IPS-NIHi7 (cell line): ENCODE measurements at regions not wholly inside any gene's neighbourhood (a gene's known extent, or its start where the extent isn't known, plus 50 kb on each side); places are given as distances from the start of the nearest gene placed in this dataset.

Source experiments
- DNase-seq: peaks from one replicate; pipeline ENCODE4 v3.0.0; 2012; ENCODE audit warnings: mixed read lengths; ENCODE audit errors: extremely low spot score

DNA sequence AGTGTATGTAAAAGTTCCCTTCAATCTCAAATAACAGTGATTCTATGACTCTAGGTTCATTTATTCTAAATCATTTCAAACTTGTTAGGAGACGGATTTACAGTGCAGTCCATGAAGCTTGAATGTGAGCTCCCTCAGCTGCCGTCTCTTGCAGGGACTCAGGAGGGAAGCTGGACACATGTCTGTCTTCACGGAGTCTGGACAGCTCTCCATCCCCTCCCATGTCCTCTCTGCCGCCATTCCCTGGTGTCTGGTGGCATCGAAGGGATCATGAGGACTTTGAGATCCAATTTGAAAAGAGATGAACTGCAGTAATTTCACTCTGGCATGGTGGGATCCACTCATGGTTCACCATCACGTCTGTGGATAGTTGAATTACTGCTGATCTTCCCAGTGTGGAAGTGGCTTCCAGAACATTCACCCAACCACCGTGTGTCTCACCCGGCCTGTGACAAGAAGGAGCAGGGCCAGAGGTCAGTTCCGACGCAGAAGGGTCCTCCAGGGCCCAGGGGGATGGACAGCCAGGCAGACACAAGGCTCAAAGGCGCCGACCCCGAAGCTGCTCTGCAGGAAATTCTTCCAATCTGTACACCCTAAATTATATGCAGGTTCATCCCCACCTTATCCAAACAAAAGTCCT lies 370.1 kb downstream of the THBS2 start:
- DNase-seq = no peak

- no peak for DNase-seq
These were observed 373.4 kb downstream of the THBS2 start for GRCh38 chr6:168880271-168880670.

GRCh38 chr6:168877821-168878282 lies 375.8 kb downstream of the THBS2 start:
- DNase-seq = no peak

DNA sequence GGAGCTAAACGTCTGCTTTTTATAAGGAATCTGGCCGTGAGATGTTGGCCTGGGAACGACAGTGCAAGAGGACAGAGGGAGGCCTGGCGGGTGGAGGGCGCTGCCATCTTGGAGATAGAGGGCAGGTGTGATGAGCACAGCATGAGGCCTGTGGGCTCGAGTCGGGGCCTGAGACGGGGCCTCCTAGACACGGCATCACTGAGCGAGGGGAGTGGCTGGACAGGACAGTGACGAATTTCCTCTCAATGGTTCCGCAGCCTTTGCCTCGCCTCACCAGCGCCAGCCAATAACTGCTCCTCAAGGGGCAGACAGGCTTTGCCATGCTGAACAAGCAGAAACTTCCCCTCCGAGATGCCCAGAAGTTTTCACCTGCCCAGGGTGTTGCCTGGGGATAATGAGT lies 376.7 kb downstream of the THBS2 start:
- DNase-seq = no peak

GRCh38 chr6:168875811-168876576 lies 377.7 kb downstream of the THBS2 start:
- no peak for DNase-seq

- no peak for DNase-seq
These were observed 379.0 kb downstream of the THBS2 start for GRCh38 chr6:168874637-168875036.

DNA sequence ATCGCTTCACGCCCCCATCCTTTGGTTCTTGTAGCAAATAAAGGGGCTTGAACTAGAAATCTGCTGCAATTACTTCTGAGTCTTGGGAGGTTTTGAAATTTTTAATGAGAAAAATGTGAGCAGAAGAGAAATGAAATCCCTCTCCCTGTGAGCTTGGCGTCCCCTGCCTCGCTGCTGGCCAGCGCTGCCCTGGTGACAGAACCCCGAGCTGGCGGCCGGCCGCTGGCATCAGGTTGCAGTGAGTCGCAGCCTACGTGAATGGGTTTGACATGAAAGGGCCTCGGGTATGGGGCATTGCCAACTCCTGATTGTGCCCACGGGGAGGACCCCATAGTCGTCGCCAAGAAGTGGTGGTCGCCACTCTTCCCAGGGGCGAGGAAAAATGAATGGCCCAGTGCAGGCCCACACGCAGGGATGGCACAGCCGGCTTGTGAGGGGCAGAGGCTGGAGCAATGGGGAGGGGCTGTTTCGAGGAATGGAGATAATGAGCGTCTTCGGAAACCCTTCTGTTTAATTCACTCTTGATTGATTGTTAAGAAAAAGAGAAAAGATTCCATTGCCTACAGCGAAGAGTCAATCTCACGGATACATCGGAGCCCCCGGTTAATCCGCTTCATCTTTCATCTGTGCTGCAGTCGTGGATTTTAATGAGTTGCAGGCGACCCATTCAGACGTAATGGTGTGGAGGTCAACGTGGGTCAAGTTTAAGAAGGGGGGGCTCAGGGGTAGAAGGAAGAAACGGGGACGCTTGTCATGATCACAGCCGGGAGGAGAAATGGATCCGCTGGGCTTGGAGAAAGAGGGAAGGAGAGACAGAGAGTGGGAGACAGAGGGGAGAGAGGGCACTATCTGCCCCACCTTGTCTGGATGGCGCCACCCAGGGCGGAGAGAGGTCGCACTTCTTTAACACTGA lies 380.1 kb downstream of the THBS2 start:
- DNase-seq = no peak

DNA sequence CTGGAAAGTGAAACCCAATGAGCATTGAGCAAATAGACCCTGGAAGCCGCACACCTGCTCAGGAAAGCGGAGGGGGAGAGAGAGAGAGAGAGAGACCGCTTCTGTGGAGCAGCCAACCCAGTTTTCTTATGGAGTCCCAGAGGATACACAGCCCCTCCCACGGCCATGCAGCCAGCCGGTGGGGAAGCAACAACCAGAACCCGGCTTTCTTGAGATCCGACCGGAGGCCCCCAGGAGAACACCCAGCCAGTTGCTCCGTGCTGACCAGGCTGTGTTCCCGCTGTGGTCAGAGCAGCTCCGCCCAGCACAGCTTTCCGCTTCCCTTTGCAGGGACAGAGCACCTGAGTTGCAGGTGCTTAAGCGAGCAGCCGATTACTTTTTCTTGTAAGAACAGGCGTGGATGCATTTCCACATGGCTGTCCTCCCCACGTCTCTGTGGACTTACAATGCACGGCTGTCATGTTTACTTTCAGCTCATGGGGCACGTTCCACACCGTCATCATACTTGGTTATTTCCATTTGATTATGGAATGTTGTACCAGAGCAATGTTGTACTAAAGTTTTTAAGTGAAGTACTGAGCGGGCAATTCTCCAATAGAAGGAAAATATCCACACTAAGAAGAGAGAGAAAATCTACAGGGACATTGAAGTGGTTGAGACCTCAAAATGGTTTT lies 381.9 kb downstream of the THBS2 start:
- DNase-seq = no peak

- no peak for DNase-seq
These were observed 382.7 kb downstream of the THBS2 start for GRCh38 chr6:168870982-168871381.

DNA sequence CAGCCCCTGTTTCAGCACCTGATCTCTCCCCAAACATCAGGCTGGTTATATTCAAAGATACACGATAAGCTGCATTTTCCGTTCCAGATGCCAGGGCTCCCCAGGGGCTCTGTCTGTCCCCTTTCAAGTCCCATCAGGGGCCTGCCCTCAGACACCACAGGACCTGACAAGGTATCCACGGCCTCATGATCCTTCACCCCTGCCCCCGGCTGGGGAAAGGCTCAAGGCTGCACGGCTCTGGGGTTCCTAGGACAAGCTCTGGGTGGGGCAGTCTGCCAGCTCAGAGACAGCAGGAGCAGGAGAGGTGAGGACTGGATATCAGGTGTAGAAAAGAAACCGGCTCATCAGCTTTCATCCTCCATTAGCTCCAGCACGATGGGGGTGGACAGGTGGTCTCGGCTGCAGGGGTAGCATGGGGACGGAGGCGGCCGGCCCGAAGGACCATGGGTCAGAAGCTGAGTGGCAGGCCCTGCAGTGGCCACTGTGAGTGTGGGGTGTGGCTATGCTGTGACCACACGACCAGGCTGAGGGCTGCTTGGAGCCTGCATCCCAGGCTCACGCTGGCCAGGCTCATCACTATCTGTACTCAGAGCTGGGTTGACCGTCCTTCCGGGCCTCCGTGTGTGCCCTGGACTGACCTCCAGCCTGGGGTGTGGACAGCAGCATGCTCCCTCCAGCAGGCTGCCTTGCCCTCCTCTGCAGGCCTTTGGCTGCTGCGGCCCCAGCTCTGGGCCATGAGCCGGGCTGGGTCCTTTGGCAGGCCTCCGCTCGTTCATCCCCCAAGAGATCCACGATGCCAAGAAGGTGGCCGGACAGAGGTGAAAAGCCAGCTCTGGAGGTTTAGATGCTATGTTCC lies 386.2 kb downstream of the THBS2 start:
- DNase-seq = no peak

DNA sequence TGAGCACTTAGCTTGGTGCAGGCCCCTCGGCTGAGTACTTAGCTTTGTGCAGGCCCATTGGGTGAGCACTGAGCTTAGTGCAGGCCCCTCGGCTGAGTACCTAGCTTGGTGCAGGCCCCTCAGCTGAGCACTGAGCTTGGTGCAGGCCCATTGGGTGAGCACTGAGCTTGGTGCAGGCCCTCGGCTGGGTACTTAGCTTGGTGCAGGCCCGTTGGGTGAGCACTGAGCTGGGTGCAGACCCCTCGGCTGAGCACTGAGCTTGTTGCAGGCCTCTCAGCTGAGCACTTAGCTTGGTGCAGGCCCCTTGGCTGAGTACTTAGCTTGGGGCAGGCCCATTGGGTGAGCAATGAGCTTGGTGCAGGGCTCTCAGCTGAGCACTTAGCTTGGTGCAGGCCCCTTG lies 387.1 kb downstream of the THBS2 start:
- DNase-seq = no peak

GRCh38 chr6:168865522-168865921 lies 388.1 kb downstream of the THBS2 start:
- no peak for DNase-seq

GRCh38 chr6:168864541-168865460 lies 388.8 kb downstream of the THBS2 start:
- no peak for DNase-seq

- DNase-seq = no peak
These were observed 390.2 kb downstream of the THBS2 start for GRCh38 chr6:168863467-168863866.

GRCh38 chr6:168862346-168862980 lies 391.2 kb downstream of the THBS2 start:
- DNase-seq = no peak

DNA sequence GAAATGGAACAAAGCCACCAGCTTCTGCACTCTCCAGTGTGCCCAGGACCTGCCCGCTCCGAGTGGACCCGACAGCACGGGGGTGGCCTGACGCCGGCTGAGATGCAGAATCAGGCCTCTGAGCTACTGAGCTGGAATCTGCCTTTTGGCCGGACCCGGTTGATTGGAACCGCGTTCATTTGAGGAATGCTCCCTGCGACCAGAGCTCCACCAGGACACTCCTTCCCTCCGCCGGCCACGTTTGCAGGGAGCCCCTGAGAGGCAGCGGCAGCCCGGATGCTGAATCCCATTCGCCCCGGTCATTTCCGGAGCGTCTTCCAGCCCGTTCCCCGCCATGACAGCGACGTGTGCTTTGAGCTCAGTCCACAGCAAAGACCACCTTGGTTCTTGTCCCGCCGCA lies 392.7 kb downstream of the THBS2 start:
- no peak for DNase-seq

DNA sequence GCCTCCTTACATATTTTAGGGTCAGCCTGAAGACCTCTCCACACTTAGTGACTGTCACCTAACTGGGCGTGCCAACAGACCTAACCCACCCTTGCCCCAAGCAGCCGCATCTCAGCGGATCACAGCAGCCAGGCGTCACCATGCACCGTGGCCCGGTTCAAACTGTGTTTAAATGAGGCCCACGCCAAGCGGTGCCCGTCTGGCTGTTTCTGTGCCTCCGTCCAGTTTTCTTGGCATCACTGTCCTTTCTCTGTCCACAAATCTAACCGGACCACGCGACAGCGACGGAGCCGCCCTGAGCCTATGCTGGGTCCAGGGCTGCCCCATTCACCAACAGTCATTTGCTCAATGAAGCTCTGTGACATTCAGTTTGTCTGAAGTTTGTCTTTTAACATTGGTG lies 393.3 kb downstream of the THBS2 start:
- no peak for DNase-seq

GRCh38 chr6:168858926-168859325 lies 394.7 kb downstream of the THBS2 start:
- DNase-seq = no peak

- no peak for DNase-seq
These were observed 396.7 kb downstream of the THBS2 start for GRCh38 chr6:168856914-168857313.
